ENCODE measurements at regions not wholly inside any gene's neighbourhood (a gene's known extent, or its start where the extent isn't known, plus 50 kb on each side); places are given as distances from the start of the nearest gene placed in this dataset.

DNA sequence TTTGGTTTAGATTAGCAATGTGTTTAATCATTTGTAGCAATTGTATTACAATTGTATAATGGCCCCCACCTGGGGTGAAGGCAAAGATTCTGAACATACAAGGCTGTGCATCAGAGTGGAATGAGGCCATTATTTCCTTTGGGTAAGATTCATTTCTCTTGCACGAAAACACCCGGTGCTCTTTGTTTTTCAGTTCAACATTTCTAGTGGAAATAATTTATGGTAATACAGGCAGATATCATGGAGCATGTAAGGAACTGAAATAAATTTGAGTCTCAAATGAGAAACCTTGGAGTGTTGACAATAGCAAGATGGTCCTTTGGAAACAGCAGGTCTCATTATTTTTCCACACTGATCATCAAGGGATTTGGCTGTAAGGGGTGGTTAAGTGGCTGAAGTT, 475.9 kb downstream of the GABRG2 start:
- TF ChIP-seq, protein P1, sequence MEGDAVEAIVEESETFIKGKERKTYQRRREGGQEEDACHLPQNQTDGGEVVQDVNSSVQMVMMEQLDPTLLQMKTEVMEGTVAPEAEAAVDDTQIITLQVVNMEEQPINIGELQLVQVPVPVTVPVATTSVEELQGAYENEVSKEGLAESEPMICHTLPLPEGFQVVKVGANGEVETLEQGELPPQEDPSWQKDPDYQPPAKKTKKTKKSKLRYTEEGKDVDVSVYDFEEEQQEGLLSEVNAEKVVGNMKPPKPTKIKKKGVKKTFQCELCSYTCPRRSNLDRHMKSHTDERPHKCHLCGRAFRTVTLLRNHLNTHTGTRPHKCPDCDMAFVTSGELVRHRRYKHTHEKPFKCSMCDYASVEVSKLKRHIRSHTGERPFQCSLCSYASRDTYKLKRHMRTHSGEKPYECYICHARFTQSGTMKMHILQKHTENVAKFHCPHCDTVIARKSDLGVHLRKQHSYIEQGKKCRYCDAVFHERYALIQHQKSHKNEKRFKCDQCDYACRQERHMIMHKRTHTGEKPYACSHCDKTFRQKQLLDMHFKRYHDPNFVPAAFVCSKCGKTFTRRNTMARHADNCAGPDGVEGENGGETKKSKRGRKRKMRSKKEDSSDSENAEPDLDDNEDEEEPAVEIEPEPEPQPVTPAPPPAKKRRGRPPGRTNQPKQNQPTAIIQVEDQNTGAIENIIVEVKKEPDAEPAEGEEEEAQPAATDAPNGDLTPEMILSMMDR (IDR thresholded peaks at IDR 0.05; ENCODE audit: low read depth, low read length, missing control alignments) = no peak
- no peak for DNase-seq (ENCODE audit: low read depth)
- in situ Hi-C loops (cut with HindIII; ENCODE audit: low sequenced_read_pairs) = no loop called here
- no peak overlapping the region for H3K4me3 ChIP-seq (ENCODE audit: low read depth, low read length)

DNA sequence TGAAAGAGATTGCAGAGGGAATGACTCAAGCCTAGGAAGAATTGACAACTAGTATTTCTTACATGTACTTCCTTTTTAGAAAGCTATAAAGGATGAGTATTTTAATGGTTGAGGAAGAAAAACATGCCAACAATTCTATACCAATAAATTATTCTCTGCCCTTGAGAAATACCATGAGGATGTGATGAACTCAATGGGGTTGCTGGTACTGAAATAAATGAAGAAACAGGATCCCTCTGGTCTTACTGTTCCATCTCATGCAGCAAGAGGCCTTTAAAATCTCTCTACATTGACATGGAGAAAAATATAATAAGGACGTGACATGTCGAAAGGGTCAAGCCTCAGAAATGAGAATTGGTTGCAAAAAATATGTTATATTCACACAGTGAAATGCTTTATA, 477.3 kb downstream of the GABRG2 start:
- in situ Hi-C loops (cut with HindIII; ENCODE audit: low sequenced_read_pairs) = no loop called here
- no peak overlapping the region for H3K4me3 ChIP-seq (ENCODE audit: low read depth, low read length)
- DNase-seq (ENCODE audit: low read depth) = no peak
- TF ChIP-seq, protein P1 (IDR thresholded peaks at IDR 0.05; ENCODE audit: low read depth, low read length, missing control alignments) = no peak

DNA sequence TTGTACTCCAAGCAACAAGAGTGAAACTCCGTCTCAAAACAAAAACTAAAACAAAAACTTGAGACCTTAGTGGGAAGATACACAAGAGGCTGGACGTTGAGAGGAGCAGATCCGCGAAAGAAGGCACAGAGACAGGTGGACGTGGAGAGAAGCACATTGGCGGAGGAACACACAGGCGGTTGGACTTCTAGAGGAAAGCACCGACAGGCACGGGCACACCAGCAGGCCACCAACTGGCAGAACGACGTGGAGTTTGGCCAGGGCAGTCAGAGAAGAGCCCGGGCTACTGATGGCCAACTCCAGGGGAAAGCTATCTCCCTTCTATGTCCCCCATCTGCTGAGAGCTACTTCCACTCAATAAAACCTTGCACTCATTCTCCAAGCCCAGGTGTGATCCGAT, 482.7 kb downstream of the GABRG2 start:
- no peak for DNase-seq (ENCODE audit: low read depth)
- in situ Hi-C loops (cut with HindIII; ENCODE audit: low sequenced_read_pairs) = no loop called here
- TF ChIP-seq, protein P1 (IDR thresholded peaks at IDR 0.05; ENCODE audit: low read depth, low read length, missing control alignments) = no peak

DNA sequence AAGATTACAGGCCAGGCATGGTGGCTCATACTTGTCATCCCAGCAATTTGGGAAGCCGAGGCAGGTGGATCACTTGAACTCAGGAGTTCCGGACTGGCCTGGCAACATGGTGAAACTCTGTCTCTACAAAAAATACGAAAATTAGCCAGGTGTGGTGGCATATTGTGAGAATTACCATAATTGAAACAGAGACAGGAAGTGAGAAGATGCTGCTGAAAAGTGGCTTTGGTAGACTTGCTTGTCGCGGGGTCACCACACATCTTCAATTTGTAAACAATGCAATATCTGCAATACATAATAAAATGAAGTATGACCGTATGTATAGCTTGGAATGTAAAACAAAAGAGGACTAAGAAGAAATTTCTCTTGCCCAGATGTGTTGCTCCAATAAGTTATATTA, 490.5 kb downstream of the GABRG2 start:
- no peak for DNase-seq (ENCODE audit: low read depth)
- TF ChIP-seq, protein P1 (IDR thresholded peaks at IDR 0.05; ENCODE audit: low read depth, low read length, missing control alignments) = no peak
- H3K4me3 ChIP-seq (ENCODE audit: low read depth, low read length) = no peak overlapping the region
- in situ Hi-C loops (cut with HindIII; ENCODE audit: low sequenced_read_pairs) = no loop called here

More for the DNA sequence above, 482.7 kb downstream of the GABRG2 start:
- no peak overlapping the region for H3K4me3 ChIP-seq (ENCODE audit: low read depth, low read length)

DNA sequence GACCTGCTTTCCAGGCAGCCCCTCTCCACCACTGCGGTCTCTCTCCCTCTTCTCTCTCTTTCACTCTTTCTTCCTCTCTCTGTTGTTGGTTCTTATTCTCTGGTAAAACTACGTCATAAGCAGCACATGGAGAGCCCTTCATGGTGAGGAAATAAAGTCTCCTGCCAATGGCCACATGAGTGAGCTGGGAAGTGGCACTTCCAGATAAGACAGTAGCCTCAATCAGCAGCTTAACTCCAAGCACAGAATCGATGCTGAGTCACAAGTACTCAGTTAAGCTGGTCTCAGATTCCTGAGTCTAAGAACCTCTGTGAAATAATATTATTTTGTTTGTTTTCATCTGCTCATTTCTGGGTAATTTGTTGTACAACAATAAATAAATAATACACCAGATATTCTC, 500.1 kb downstream of the GABRG2 start:
- H3K4me3 ChIP-seq (ENCODE audit: low read depth, low read length) = no peak overlapping the region
- TF ChIP-seq, protein P1 (IDR thresholded peaks at IDR 0.05; ENCODE audit: low read depth, low read length, missing control alignments) = no peak
- DNase-seq (ENCODE audit: low read depth) = no peak
- in situ Hi-C loops (cut with HindIII; ENCODE audit: low sequenced_read_pairs) = no loop called here

DNA sequence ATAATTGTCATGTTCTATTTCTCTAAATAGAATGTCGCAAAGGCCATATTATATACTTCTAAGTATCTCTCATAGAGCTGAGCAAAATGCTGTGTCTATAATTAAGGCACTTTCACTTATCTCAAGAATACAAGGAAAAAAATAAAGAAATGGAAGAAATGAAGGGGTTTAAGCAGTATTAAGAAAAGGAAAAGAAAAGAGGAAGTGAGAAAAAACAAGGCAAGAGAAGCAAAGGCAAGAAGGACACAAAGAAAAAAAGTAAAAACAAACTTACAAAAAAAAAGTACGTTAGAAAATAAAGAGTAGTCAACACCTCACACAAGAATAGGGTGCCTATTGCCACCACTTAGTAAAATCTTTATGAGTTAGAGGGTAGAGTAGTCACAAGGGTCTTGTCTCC, 506.2 kb downstream of the GABRG2 start:
- no peak for DNase-seq (ENCODE audit: low read depth)
- TF ChIP-seq, protein P1 (IDR thresholded peaks at IDR 0.05; ENCODE audit: low read depth, low read length, missing control alignments) = no peak
- in situ Hi-C loops (cut with HindIII; ENCODE audit: low sequenced_read_pairs) = no loop called here
- no peak overlapping the region for H3K4me3 ChIP-seq (ENCODE audit: low read depth, low read length)

DNA sequence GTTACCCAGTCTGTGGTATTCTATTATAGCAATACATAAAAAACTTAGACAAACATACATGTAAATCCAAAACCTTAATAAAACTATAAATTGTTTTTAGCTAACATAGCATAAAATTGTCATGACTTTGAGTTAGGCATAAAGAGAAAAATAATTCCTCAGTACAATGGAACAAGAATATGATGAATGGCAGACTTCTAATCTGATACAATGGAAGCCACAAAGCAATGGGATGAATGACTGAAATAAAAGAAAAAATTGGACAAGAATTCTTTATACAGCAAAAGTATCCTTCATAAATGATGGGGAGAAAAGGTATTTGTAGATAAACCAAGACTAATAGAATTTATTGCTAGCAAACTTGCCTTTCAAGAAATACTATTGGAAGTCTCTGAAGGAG, 524.2 kb downstream of the GABRG2 start:
- no peak overlapping the region for H3K4me3 ChIP-seq (ENCODE audit: low read depth, low read length)
- TF ChIP-seq, protein P1 (IDR thresholded peaks at IDR 0.05; ENCODE audit: low read depth, low read length, missing control alignments) = no peak
- DNase-seq (ENCODE audit: low read depth) = no peak
- in situ Hi-C loops (cut with HindIII; ENCODE audit: low sequenced_read_pairs) = no loop called here
